Mesendoderm (in vitro differentiated cells): ENCODE measurements at regions not wholly inside any gene's neighbourhood (a gene's known extent, or its start where the extent isn't known, plus 50 kb on each side); places are given as distances from the start of the nearest gene placed in this dataset.
A peak's percentile ranks its signal among the peaks of the same experiment; 100 is the strongest.

Experiments
- DNase-seq: peaks from one replicate; pipeline ENCODE4 v3.0.0; 2013
- H2AK5ac ChIP-seq: 2 replicates; pipeline ENCODE4 v1.6.1; 2013; ENCODE audit warnings: low read length, inconsistent platforms
- H2BK120ac ChIP-seq: 2 replicates; pipeline ENCODE4 v1.6.1; 2013; ENCODE audit warnings: low read depth, mild to moderate bottlenecking, low read length, moderate library complexity, mixed read lengths
- H2BK15ac ChIP-seq: replicated peaks from 2 replicates; pipeline ENCODE4 v1.6.1; 2013; ENCODE audit warnings: low read depth, mild to moderate bottlenecking, moderate library complexity
- H2BK5ac ChIP-seq: 2 replicates; pipeline ENCODE4 v1.6.1; 2013; ENCODE audit warnings: low read length, inconsistent platforms
- H3K18ac ChIP-seq: 2 replicates; pipeline ENCODE4 v1.6.1; 2013; ENCODE audit warnings: mild to moderate bottlenecking, low read length, mixed read lengths
- H3K23ac ChIP-seq: one replicate; pipeline ENCODE4 v1.6.1; 2013; ENCODE audit warnings: low read length
- H3K27ac ChIP-seq: 2 replicates; pipeline ENCODE4 v1.5.1; 2013; ENCODE audit warnings: low read depth, mild to moderate bottlenecking, inconsistent platforms, low read length, moderate library complexity
- H3K27me3 ChIP-seq: 2 replicates; pipeline ENCODE4 v1.6.1; 2013; ENCODE audit warnings: low read length, control low read depth, mild to moderate bottlenecking, inconsistent platforms; ENCODE audit not compliant: insufficient read depth, poor library complexity
- H3K36me3 ChIP-seq: 2 replicates; pipeline ENCODE4 v1.6.1; 2013; ENCODE audit warnings: low read length, inconsistent platforms; ENCODE audit not compliant: control insufficient read depth, insufficient read depth
- H3K4ac ChIP-seq: one replicate; pipeline ENCODE4 v1.6.1; 2013; ENCODE audit warnings: low read depth, mild to moderate bottlenecking, low read length, moderate library complexity
- H3K4me1 ChIP-seq: 2 replicates; pipeline ENCODE4 v1.6.1; 2013; ENCODE audit warnings: low read depth, low read length, inconsistent platforms; ENCODE audit not compliant: control insufficient read depth
- H3K4me2 ChIP-seq: 2 replicates; pipeline ENCODE4 v1.6.1; 2013; ENCODE audit warnings: low read length
- H3K4me3 ChIP-seq: 2 replicates; pipeline ENCODE4 v1.5.1; 2013; ENCODE audit warnings: mild to moderate bottlenecking, low read length
- H3K56ac ChIP-seq: one replicate; pipeline ENCODE4 v1.6.1; 2013; ENCODE audit warnings: low read length
- H3K79me1 ChIP-seq: 2 replicates; pipeline ENCODE4 v1.6.1; 2013; ENCODE audit warnings: low read length, inconsistent platforms
- H3K79me2 ChIP-seq: 2 replicates; pipeline ENCODE4 v1.6.1; 2013; ENCODE audit warnings: mild to moderate bottlenecking, low read length; ENCODE audit not compliant: control insufficient read depth, insufficient read depth
- H3K9ac ChIP-seq: 2 replicates; pipeline ENCODE4 v1.6.1; 2013; ENCODE audit warnings: low read length, inconsistent platforms
- H4K5ac ChIP-seq: one replicate; pipeline ENCODE4 v1.6.1; 2013; ENCODE audit warnings: low read length
- H4K8ac ChIP-seq: one replicate; pipeline ENCODE4 v1.6.1; 2013; ENCODE audit warnings: low read depth, mild to moderate bottlenecking, control low read depth, low read length, moderate library complexity
- WGBS: extraction: QIAGEN DNeasy Blood & Tissue Kit; methylation state at CpG from one replicate; pipeline ENCODE4 v1.1.7; 2013; ENCODE audit warnings: low lambda C conversion rate, missing lambda C conversion rate; ENCODE audit not compliant: insufficient coverage; ENCODE audit errors: extremely low coverage; 5-methylcytosine and 5-hydroxymethylcytosine counted together

GRCh38 chr5:124905256-124906130, 159.1 kb upstream of the ZNF608 start:
- Histone ChIP-seq H3K4me3 (no peak overlapping the region), H3K36me3 (no peaks in the 10 kb centered on the region), H4K8ac (no peak overlapping the region), H3K9ac (no peak overlapping the region), H3K4me2 (no peak overlapping the region), H3K18ac (no peak overlapping the region), H3K79me2 (no peaks in the 10 kb centered on the region), H3K4me1 (peaks cover 15% of the 10 kb centered on the region), H3K27me3 (no peaks in the 10 kb centered on the region), H3K23ac (no peak overlapping the region), H2AK5ac (no peak overlapping the region), H2BK120ac (no peak overlapping the region), H3K79me1 (no peaks in the 10 kb centered on the region), H3K56ac (no peak overlapping the region), H2BK15ac (peak overlapping the region; percentile 61), H2BK5ac (no peak overlapping the region), H4K5ac (no peak overlapping the region), H3K27ac (no peak overlapping the region), H3K4ac (no peak overlapping the region)
- WGBS, result no CpG with 5 or more reads among the region's 2 CpGs
- DNase-seq, result no peak

GRCh38 chr5:124906339-124907097, 160.1 kb upstream of the ZNF608 start:
- DNase-seq, result peak; percentile 53
- peaks cover 15% of the 10 kb centered on the region for H3K4me1 ChIP-seq
- H3K4me2 ChIP-seq, result no peak overlapping the region
- no peaks in the 10 kb centered on the region for H3K36me3 ChIP-seq
- no peak overlapping the region for H4K8ac ChIP-seq
- no peaks in the 10 kb centered on the region for H3K79me2 ChIP-seq
- no peak overlapping the region for H2BK5ac ChIP-seq
- H4K5ac ChIP-seq, result no peak overlapping the region
- H3K79me1 ChIP-seq, result no peaks in the 10 kb centered on the region
- H2BK15ac ChIP-seq, result no peak overlapping the region
- H3K4me3 ChIP-seq, result no peak overlapping the region
- no peak overlapping the region for H2AK5ac ChIP-seq
- H3K56ac ChIP-seq, result peak overlapping the region; percentile 17
- peak overlapping the region; percentile 68 for H3K4ac ChIP-seq
- peak overlapping the region; percentile 90 for H3K18ac ChIP-seq
- no peaks in the 10 kb centered on the region for H3K27me3 ChIP-seq
- no peak overlapping the region for H2BK120ac ChIP-seq
- no peak overlapping the region for H3K27ac ChIP-seq
- H3K23ac ChIP-seq, result no peak overlapping the region
- no peak overlapping the region for H3K9ac ChIP-seq
- WGBS, result no CpG with 5 or more reads among the region's 6 CpGs

- H4K8ac ChIP-seq, result no peak overlapping the region
- H3K23ac ChIP-seq, result no peak overlapping the region
- H4K5ac ChIP-seq, result no peak overlapping the region
- peaks cover 15% of the 10 kb centered on the region for H3K4me1 ChIP-seq
- H3K79me2 ChIP-seq, result no peaks in the 10 kb centered on the region
- DNase-seq, result no peak
- no peak overlapping the region for H3K4me3 ChIP-seq
- no peak overlapping the region for H2BK5ac ChIP-seq
- H2BK120ac ChIP-seq, result no peak overlapping the region
- H3K36me3 ChIP-seq, result no peaks in the 10 kb centered on the region
- no peak overlapping the region for H3K56ac ChIP-seq
- H3K79me1 ChIP-seq, result no peaks in the 10 kb centered on the region
- no peak overlapping the region for H3K27ac ChIP-seq
- no CpG with 5 or more reads among the region's 12 CpGs for WGBS
- H3K27me3 ChIP-seq, result no peaks in the 10 kb centered on the region
- H3K9ac ChIP-seq, result no peak overlapping the region
- H3K18ac ChIP-seq, result peak overlapping the region; percentile 83
- H3K4ac ChIP-seq, result peak overlapping the region; percentile 68
- no peak overlapping the region for H2AK5ac ChIP-seq
- no peak overlapping the region for H2BK15ac ChIP-seq
- H3K4me2 ChIP-seq, result no peak overlapping the region
Measured at GRCh38 chr5:124907098-124907644, 160.7 kb upstream of the ZNF608 start.

DNA sequence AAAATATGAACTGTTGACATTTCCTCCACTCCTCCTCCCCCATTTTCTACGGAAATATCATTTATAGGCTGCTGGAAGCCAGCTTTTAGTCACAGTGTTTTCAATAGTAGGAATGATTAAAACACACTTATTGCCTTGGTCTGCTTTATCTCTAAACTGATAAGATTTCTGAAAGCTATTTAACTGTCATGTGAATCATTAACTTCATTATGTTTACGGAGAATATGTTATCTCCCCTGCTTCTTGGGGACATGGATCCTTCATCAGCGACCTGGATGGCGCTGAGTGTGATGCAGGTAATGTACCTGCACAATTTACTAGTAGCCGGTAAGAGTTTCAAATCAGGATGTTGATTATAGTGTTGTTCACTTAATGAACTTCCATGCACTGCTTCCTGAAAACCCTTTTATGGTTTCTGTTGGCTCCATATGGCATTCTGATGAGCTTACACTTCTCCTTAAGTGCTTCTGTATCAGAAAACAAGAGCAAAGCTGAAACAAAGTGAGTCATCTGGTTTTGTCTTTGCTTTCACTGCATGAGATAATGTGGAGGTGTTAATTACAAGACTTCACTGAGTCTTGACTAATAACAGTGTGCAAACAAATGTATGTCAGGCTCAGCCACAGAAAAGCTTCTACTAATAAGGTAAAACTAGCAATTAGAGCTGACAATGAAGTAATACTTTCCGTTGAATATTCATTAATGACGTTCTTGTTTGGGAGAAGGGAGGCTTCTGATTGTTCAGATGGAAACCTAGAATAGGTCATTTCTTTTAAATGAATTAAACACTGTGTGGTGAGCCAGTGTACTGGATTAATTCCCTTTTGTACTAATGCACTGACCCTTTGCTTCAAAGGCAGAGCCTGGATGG, 162.4 kb upstream of the ZNF608 start:
- Histone ChIP-seq H3K18ac (no peak overlapping the region), H3K4me1 (peaks cover 15% of the 10 kb centered on the region), H3K27me3 (no peaks in the 10 kb centered on the region), H3K9ac (no peak overlapping the region), H3K79me1 (no peaks in the 10 kb centered on the region), H3K27ac (peak overlapping the region; percentile 43), H2BK15ac (peak overlapping the region; percentile 98), H2BK120ac (no peak overlapping the region), H3K4ac (no peak overlapping the region), H3K79me2 (no peaks in the 10 kb centered on the region), H3K36me3 (no peaks in the 10 kb centered on the region), H4K5ac (no peak overlapping the region), H2BK5ac (no peak overlapping the region), H3K4me2 (no peak overlapping the region), H3K23ac (no peak overlapping the region), H3K4me3 (no peak overlapping the region), H3K56ac (peak overlapping the region; percentile 44), H4K8ac (no peak overlapping the region), H2AK5ac (no peak overlapping the region)
- DNase-seq, result peak; percentile 91
- WGBS, result no CpG with 5 or more reads among the region's 7 CpGs

GRCh38 chr5:124909734-124910133, 163.3 kb upstream of the ZNF608 start:
- peak overlapping the region; percentile 26 for H3K56ac ChIP-seq
- DNase-seq, result no peak
- no peak overlapping the region for H3K23ac ChIP-seq
- no peak overlapping the region for H3K9ac ChIP-seq
- no peak overlapping the region for H4K8ac ChIP-seq
- no peaks in the 10 kb centered on the region for H3K36me3 ChIP-seq
- H3K4me3 ChIP-seq, result no peak overlapping the region
- no peak overlapping the region for H2BK15ac ChIP-seq
- no peaks in the 10 kb centered on the region for H3K79me1 ChIP-seq
- no peaks in the 10 kb centered on the region for H3K79me2 ChIP-seq
- H3K27me3 ChIP-seq, result no peaks in the 10 kb centered on the region
- peak overlapping the region; percentile 75 for H3K18ac ChIP-seq
- WGBS, result no CpG with 5 or more reads among the region's 5 CpGs
- no peak overlapping the region for H3K27ac ChIP-seq
- no peak overlapping the region for H3K4ac ChIP-seq
- no peak overlapping the region for H3K4me2 ChIP-seq
- H4K5ac ChIP-seq, result no peak overlapping the region
- no peak overlapping the region for H2AK5ac ChIP-seq
- H2BK5ac ChIP-seq, result no peak overlapping the region
- peaks cover 15% of the 10 kb centered on the region for H3K4me1 ChIP-seq
- H2BK120ac ChIP-seq, result peak overlapping the region; percentile 68
